ENCODE measurements at regions not wholly inside any gene's neighbourhood (a gene's known extent, or its start where the extent isn't known, plus 50 kb on each side); places are given as distances from the start of the nearest gene placed in this dataset.
A peak's percentile ranks its signal among the peaks of the same experiment; 100 is the strongest.

- no peaks in the 10 kb centered on the region for H3K79me2 ChIP-seq (ENCODE audit: insufficient read depth, low read length)
- Mint-ChIP-seq H3K4me1 (ENCODE audit: low read depth, unreplicated experiment) (peaks cover 4% of the 10 kb centered on the region), H3K36me3 (ENCODE audit: low read depth, unreplicated experiment) (no peaks in the 10 kb centered on the region), H3K27ac (ENCODE audit: unreplicated experiment) (no peak overlapping the region), H3K4me3 (ENCODE audit: unreplicated experiment) (no peak overlapping the region), H3K9me3 (ENCODE audit: unreplicated experiment) (no peaks in the 10 kb centered on the region), H3K27me3 (ENCODE audit: low read depth, unreplicated experiment) (no peaks in the 10 kb centered on the region)
- no peaks in the 10 kb centered on the region for H3K36me3 ChIP-seq (ENCODE audit: insufficient read depth, low read length)
- TF ChIP-seq CTCF (IDR thresholded peaks at IDR 0.05; ENCODE audit: insufficient read depth, low read depth, low read length) = no peak
- no peak for TF ChIP-seq EZH2 (IDR thresholded peaks at IDR 0.05; ENCODE audit: insufficient read depth, low read length)
- no peaks in the 10 kb centered on the region for H3K4me1 ChIP-seq (ENCODE audit: insufficient read depth, low read length)
- no peak for FAIRE-seq
- no peaks in the 10 kb centered on the region for H4K20me1 ChIP-seq (ENCODE audit: insufficient read depth, low read length)
- H3K4me2 ChIP-seq (ENCODE audit: low read length) = no peak overlapping the region
- no peak for DNase-seq (ENCODE audit: low read depth)
- no peak overlapping the region for H3K4me3 ChIP-seq (ENCODE audit: insufficient read depth, low read depth, low read length)
- no peaks in the 10 kb centered on the region for H3K27me3 ChIP-seq (ENCODE audit: insufficient read depth, low read length)
- H3K9ac ChIP-seq (ENCODE audit: low read length) = no peak overlapping the region
- no peak overlapping the region for H2AFZ ChIP-seq (ENCODE audit: low read depth, low read length)
- H3K27ac ChIP-seq (ENCODE audit: low read depth, low read length) = no peak overlapping the region
- H3K9me3 ChIP-seq (ENCODE audit: insufficient read depth, low read depth, low read length) = no peaks in the 10 kb centered on the region
Measured at GRCh38 chr3:169002689-169003088, 660.8 kb downstream of the MECOM start.

GRCh38 chr3:168998792-168999191 lies 664.7 kb downstream of the MECOM start:
- no peaks in the 10 kb centered on the region for H4K20me1 ChIP-seq (ENCODE audit: insufficient read depth, low read length)
- H3K27me3 ChIP-seq (ENCODE audit: insufficient read depth, low read length) = no peaks in the 10 kb centered on the region
- H3K4me2 ChIP-seq (ENCODE audit: low read length) = no peak overlapping the region
- H3K4me3 ChIP-seq (ENCODE audit: insufficient read depth, low read depth, low read length) = no peak overlapping the region
- no peak overlapping the region for H3K9ac ChIP-seq (ENCODE audit: low read length)
- Mint-ChIP-seq H3K4me1 (ENCODE audit: low read depth, unreplicated experiment) (no peaks in the 10 kb centered on the region), H3K9me3 (ENCODE audit: unreplicated experiment) (no peaks in the 10 kb centered on the region), H3K27me3 (ENCODE audit: low read depth, unreplicated experiment) (no peaks in the 10 kb centered on the region), H3K4me3 (ENCODE audit: unreplicated experiment) (no peak overlapping the region), H3K27ac (ENCODE audit: unreplicated experiment) (no peak overlapping the region), H3K36me3 (ENCODE audit: low read depth, unreplicated experiment) (peaks cover 2% of the 10 kb centered on the region)
- no peaks in the 10 kb centered on the region for H3K36me3 ChIP-seq (ENCODE audit: insufficient read depth, low read length)
- peak overlapping the region; percentile 28 for H2AFZ ChIP-seq (ENCODE audit: low read depth, low read length)
- H3K4me1 ChIP-seq (ENCODE audit: insufficient read depth, low read length) = no peaks in the 10 kb centered on the region
- TF ChIP-seq CTCF (IDR thresholded peaks at IDR 0.05; ENCODE audit: insufficient read depth, low read depth, low read length) (no peak), EZH2 (IDR thresholded peaks at IDR 0.05; ENCODE audit: insufficient read depth, low read length) (no peak)
- FAIRE-seq (no peak), DNase-seq (ENCODE audit: low read depth) (no peak)
- H3K27ac ChIP-seq (ENCODE audit: low read depth, low read length) = no peak overlapping the region
- no peaks in the 10 kb centered on the region for H3K79me2 ChIP-seq (ENCODE audit: insufficient read depth, low read length)
- no peaks in the 10 kb centered on the region for H3K9me3 ChIP-seq (ENCODE audit: insufficient read depth, low read depth, low read length)

- no peak overlapping the region for H3K9ac ChIP-seq (ENCODE audit: low read length)
- no peak for FAIRE-seq
- Mint-ChIP-seq H3K4me1 (ENCODE audit: low read depth, unreplicated experiment) (no peaks in the 10 kb centered on the region), H3K4me3 (ENCODE audit: unreplicated experiment) (no peak overlapping the region), H3K9me3 (ENCODE audit: unreplicated experiment) (no peaks in the 10 kb centered on the region), H3K36me3 (ENCODE audit: low read depth, unreplicated experiment) (peaks cover 2% of the 10 kb centered on the region), H3K27me3 (ENCODE audit: low read depth, unreplicated experiment) (no peaks in the 10 kb centered on the region), H3K27ac (ENCODE audit: unreplicated experiment) (no peak overlapping the region)
- no peaks in the 10 kb centered on the region for H3K27me3 ChIP-seq (ENCODE audit: insufficient read depth, low read length)
- no peak overlapping the region for H2AFZ ChIP-seq (ENCODE audit: low read depth, low read length)
- no peaks in the 10 kb centered on the region for H4K20me1 ChIP-seq (ENCODE audit: insufficient read depth, low read length)
- no peaks in the 10 kb centered on the region for H3K4me1 ChIP-seq (ENCODE audit: insufficient read depth, low read length)
- TF ChIP-seq CTCF (IDR thresholded peaks at IDR 0.05; ENCODE audit: insufficient read depth, low read depth, low read length) (no peak), EZH2 (IDR thresholded peaks at IDR 0.05; ENCODE audit: insufficient read depth, low read length) (no peak)
- no peak for DNase-seq (ENCODE audit: low read depth)
- H3K4me2 ChIP-seq (ENCODE audit: low read length) = no peak overlapping the region
- H3K36me3 ChIP-seq (ENCODE audit: insufficient read depth, low read length) = no peaks in the 10 kb centered on the region
- H3K4me3 ChIP-seq (ENCODE audit: insufficient read depth, low read depth, low read length) = no peak overlapping the region
- no peaks in the 10 kb centered on the region for H3K9me3 ChIP-seq (ENCODE audit: insufficient read depth, low read depth, low read length)
- no peak overlapping the region for H3K27ac ChIP-seq (ENCODE audit: low read depth, low read length)
- no peaks in the 10 kb centered on the region for H3K79me2 ChIP-seq (ENCODE audit: insufficient read depth, low read length)
Measured at GRCh38 chr3:168997488-168997887, 666.0 kb downstream of the MECOM start.
